Cardiac fibroblast (primary cell): ENCODE measurements at regions not wholly inside any gene's neighbourhood (a gene's known extent, or its start where the extent isn't known, plus 50 kb on each side); places are given as distances from the start of the nearest gene placed in this dataset.

Experiments used
- DNase-seq, 2 donors: peaks; one replicate each; pipeline versions ENCODE4 v3.0.0 to v3.0.0-alpha.2; 2010; ENCODE audit warnings: low read depth in 2 of 2
- H3K4me3 ChIP-seq, 2 donors: replicated peaks in 1 of 2; 1 replicate in 1 of 2; 2 replicates in 1 of 2; pipeline ENCODE4 v1.5.1; 2011; ENCODE audit warnings: low read depth in 2 of 2, low read length in 2 of 2, mild to moderate bottlenecking in 2 of 2, moderate library complexity in 1 of 2
- CTCF ChIP-seq: IDR thresholded peaks from one replicate; pipeline ENCODE4 v1.5.1; 2011; ENCODE audit warnings: low read depth, mild to moderate bottlenecking, low read length, inconsistent platforms

GRCh38 chr11:37727371-37727770 lies 1129.3 kb upstream of the RAG2 start:
- H3K4me3 ChIP-seq, result no peak overlapping the region
- peak in 1 of 2 donors; percentile 2 for DNase-seq
- no peak for TF ChIP-seq CTCF

DNA sequence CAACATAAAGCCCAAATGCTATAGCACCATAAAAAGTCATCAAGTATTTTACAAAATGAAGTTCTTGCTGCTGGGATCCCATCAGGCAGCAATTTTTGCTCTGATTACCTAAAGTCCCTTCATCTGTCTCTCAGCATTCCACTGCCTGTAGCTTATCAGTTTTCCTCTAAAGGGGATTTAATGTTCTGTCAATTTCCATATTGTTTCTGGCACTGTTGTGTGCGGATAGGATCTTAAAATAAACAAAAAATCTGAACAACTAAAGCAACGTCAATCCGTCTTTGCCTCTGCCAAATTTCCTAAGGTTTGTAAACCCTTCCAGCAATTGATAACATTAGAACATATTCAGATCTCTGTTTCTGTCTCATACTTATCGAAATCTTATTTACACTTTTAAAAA lies 1126.3 kb upstream of the RAG2 start:
- no peak overlapping the region for H3K4me3 ChIP-seq
- no peak for DNase-seq
- TF ChIP-seq CTCF, result no peak

- DNase-seq, result peak in 1 of 2 donors; percentile 36
- H3K4me3 ChIP-seq, result no peak overlapping the region
- no peak for TF ChIP-seq CTCF
Observed at GRCh38 chr11:37721485-37721884, 1123.4 kb upstream of the RAG2 start.

DNA sequence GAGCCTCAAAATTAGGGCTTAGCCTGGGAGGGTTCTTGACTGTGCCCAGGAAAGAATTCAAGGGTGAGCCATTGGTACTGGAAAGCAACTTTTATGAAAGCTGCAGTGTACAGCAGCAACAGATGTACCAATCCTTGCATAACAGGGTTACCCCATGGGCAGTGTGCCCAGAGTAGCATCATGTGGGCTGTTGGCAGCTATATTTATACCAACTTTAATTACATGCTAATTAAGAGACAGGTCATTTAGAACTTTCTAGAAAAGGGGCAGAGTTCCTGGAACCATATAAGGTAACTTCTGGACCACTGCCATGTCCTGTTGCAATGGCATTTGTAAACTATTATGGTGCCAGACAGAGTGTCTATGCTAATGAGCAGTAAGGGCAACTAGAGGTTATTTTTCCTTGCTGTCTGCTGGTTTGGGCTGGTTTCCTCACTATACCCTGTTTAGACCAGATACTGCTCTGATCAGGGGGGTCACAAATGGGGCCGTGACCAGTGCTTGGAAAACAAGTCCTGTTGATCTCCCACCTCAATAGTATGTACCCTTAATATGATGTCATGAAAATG lies 1120.5 kb upstream of the RAG2 start:
- no peak overlapping the region for H3K4me3 ChIP-seq
- no peak for TF ChIP-seq CTCF
- peak; percentile 13 to 38 for DNase-seq

DNA sequence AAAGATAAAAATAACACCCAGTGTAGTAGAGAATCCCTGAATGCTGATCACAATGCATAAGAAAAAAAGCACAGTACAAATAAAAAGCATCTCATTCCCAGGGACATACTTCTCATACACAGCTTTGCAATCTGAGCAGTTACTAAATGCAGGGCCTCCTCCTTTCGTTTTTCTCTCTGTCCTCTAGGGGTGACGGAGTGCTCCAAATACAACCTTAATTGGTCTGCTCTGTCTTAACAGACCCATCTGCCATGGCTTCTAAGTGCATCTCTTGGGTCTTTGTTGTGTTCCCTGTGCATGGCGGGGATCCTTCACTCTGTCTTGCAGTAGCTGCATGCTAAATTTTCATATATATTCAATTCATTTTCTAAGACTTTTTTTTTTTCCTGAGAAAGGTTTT lies 1114.2 kb upstream of the RAG2 start:
- H3K4me3 ChIP-seq, result no peak overlapping the region
- peak; percentile 33 for TF ChIP-seq CTCF
- peak; percentile 28 to 31 for DNase-seq

GRCh38 chr11:37710031-37710430 lies 1112.0 kb upstream of the RAG2 start:
- TF ChIP-seq CTCF, result no peak

DNA sequence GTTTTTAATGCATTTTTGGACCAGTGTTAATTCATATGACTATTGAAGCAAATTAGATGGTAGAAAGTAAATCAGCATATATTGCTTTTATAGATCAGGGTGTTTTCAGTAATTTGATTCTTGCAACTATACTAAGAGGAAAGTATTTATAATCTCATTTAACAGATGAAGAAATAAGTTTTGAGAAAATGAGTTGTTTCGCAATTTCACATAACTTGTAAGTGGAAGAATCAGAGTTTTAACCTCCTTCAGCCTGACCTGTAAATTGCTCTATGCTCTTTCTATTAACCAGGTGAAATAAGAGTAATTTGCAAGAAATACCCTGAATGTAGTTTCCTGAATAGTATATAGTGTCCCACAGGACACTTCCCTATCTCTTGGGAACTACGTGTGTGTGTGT lies 1106.8 kb upstream of the RAG2 start:
- peak; percentile 5 to 8 for DNase-seq
- no peak overlapping the region for H3K4me3 ChIP-seq
- TF ChIP-seq CTCF, result no peak

More at GRCh38 chr11:37710031-37710430, 1112.0 kb upstream of the RAG2 start:
- no peak overlapping the region for H3K4me3 ChIP-seq
- peak in 1 of 2 donors; percentile 89 for DNase-seq
